Natural killer cell (primary cell): ENCODE measurements at regions not wholly inside any gene's neighbourhood (a gene's known extent, or its start where the extent isn't known, plus 50 kb on each side); places are given as distances from the start of the nearest gene placed in this dataset.

Experiments used
- ATAC-seq, 3 donors: fragments of 150-1000 bp in 2 of 3; fragments of 200-7000 bp in 1 of 3; cut with Tn5 transposase; 1 replicate in 1 of 3; 2 replicates in 2 of 3; pipeline ENCODE4 v1.10.0; 2021; ENCODE audit warnings: mild to moderate bottlenecking in 2 of 3, moderate library complexity in 2 of 3
- DNase-seq, 2 donors: peaks; one replicate each; pipeline versions ENCODE4 v3.0.0 to v3.0.0-alpha.2; 2013 to 2021; ENCODE audit warnings: mixed read lengths in 1 of 2
- H3K27ac ChIP-seq: one replicate; pipeline ENCODE4 v1.5.1; 2013; ENCODE audit warnings: mild to moderate bottlenecking, low read length
- H3K27me3 ChIP-seq: one replicate; pipeline ENCODE4 v1.6.1; 2013; ENCODE audit warnings: low read length; ENCODE audit not compliant: control insufficient read depth, insufficient read depth
- H3K36me3 ChIP-seq: one replicate; pipeline ENCODE4 v1.6.1; 2013; ENCODE audit warnings: low read length; ENCODE audit not compliant: control insufficient read depth, insufficient read depth
- H3K4me1 ChIP-seq: one replicate; pipeline ENCODE4 v1.6.1; 2013; ENCODE audit warnings: low read length; ENCODE audit not compliant: control insufficient read depth, insufficient read depth
- H3K4me3 ChIP-seq: one replicate; pipeline ENCODE4 v1.5.1; 2013; ENCODE audit warnings: low read length
- H3K9me3 ChIP-seq: one replicate; pipeline ENCODE4 v1.6.1; 2013; ENCODE audit warnings: low read length; ENCODE audit not compliant: control insufficient read depth, insufficient read depth
- H3K27ac Mint-ChIP-seq, 2 donors: one replicate each; pipeline ENCODE4 v1.8.0; 2022; ENCODE audit warnings: mild to moderate bottlenecking in 2 of 2, mixed read lengths in 2 of 2, moderate library complexity in 1 of 2
- H3K27me3 Mint-ChIP-seq, 2 donors: one replicate each; pipeline ENCODE4 v1.8.0; 2022; ENCODE audit warnings: low read depth in 2 of 2, mixed read lengths in 2 of 2
- H3K36me3 Mint-ChIP-seq: one replicate; pipeline ENCODE4 v1.8.0; 2022; ENCODE audit warnings: mixed read lengths
- H3K4me1 Mint-ChIP-seq, 2 donors: one replicate each; pipeline ENCODE4 v1.8.0; 2022; ENCODE audit warnings: mixed read lengths in 2 of 2
- H3K4me3 Mint-ChIP-seq: one replicate; pipeline ENCODE4 v1.8.0; 2022; ENCODE audit warnings: mild to moderate bottlenecking, moderate library complexity, mixed read lengths
- H3K9me3 Mint-ChIP-seq, 2 donors: one replicate each; pipeline ENCODE4 v1.8.0; 2022; ENCODE audit warnings: mixed read lengths in 2 of 2
- CTCF ChIP-seq: fragments of 200-600 bp; IDR thresholded peaks from one replicate; pipeline ENCODE4 v1.8.0; 2022; ENCODE audit warnings: antibody characterized with exemption
- WGBS: methylation state at CpG from one replicate; pipeline ENCODE4 v1.1.7; 2013; ENCODE audit warnings: missing lambda C conversion rate; ENCODE audit not compliant: insufficient coverage; 5-methylcytosine and 5-hydroxymethylcytosine counted together
- intact Hi-C: fragments of 100-400 bp; cut with micrococcal nuclease; formaldehyde crosslinking; loops from one replicate; pipeline ENCODE4 v1.14.2; 2022

- H3K27ac ChIP-seq: no peak overlapping the region
- 91% methylated on average over 2 of the region's 2 CpGs for WGBS
- H3K36me3 ChIP-seq: no peaks in the 10 kb centered on the region
- H3K9me3 ChIP-seq: no peaks in the 10 kb centered on the region
- Mint-ChIP-seq H3K27ac (no peak overlapping the region), H3K27me3 (no peaks in the 10 kb centered on the region), H3K9me3 (peaks cover 7 to 20% of the 10 kb centered on the region in 2 donors), H3K36me3 (no peaks in the 10 kb centered on the region), H3K4me1 (no peaks in the 10 kb centered on the region), H3K4me3 (no peak overlapping the region)
- intact Hi-C loops: no loop called here
- no peak for TF ChIP-seq CTCF
- H3K4me3 ChIP-seq: no peak overlapping the region
- ATAC-seq (no peak), DNase-seq (no peak)
- H3K4me1 ChIP-seq: no peaks in the 10 kb centered on the region
- no peaks in the 10 kb centered on the region for H3K27me3 ChIP-seq
Observed at GRCh38 chr6:114445846-114446245, 103.0 kb upstream of the HS3ST5 start.

- intact Hi-C loops: no loop called here
- Mint-ChIP-seq H3K4me3 (no peak overlapping the region), H3K27ac (no peak overlapping the region), H3K4me1 (no peaks in the 10 kb centered on the region), H3K36me3 (no peaks in the 10 kb centered on the region), H3K27me3 (no peaks in the 10 kb centered on the region), H3K9me3 (peaks cover 2 to 11% of the 10 kb centered on the region in 2 donors)
- Histone ChIP-seq H3K27ac (no peak overlapping the region), H3K27me3 (no peaks in the 10 kb centered on the region), H3K4me1 (no peaks in the 10 kb centered on the region), H3K4me3 (no peak overlapping the region), H3K9me3 (no peaks in the 10 kb centered on the region), H3K36me3 (no peaks in the 10 kb centered on the region)
- TF ChIP-seq CTCF: no peak
- WGBS: no CpG with 5 or more reads among the region's 1 CpG
- ATAC-seq (no peak), DNase-seq (no peak)
Observed at GRCh38 chr6:114439411-114439810, 96.6 kb upstream of the HS3ST5 start.

GRCh38 chr6:114437235-114437634 is 94.4 kb upstream of the HS3ST5 start:
- WGBS: 67% methylated on average over 1 of the region's 1 CpG
- peaks cover 2 to 11% of the 10 kb centered on the region in 2 donors for H3K9me3 Mint-ChIP-seq

More at GRCh38 chr6:114437235-114437634, 94.4 kb upstream of the HS3ST5 start:
- intact Hi-C loops: no loop called here
- Histone ChIP-seq H3K4me1 (no peaks in the 10 kb centered on the region), H3K4me3 (no peak overlapping the region), H3K27ac (no peak overlapping the region), H3K36me3 (no peaks in the 10 kb centered on the region), H3K27me3 (no peaks in the 10 kb centered on the region), H3K9me3 (no peaks in the 10 kb centered on the region)
- no peak for ATAC-seq
- Mint-ChIP-seq H3K27ac (no peak overlapping the region), H3K4me1 (no peaks in the 10 kb centered on the region), H3K4me3 (no peak overlapping the region), H3K36me3 (no peaks in the 10 kb centered on the region), H3K27me3 (no peaks in the 10 kb centered on the region)
- DNase-seq: no peak
- TF ChIP-seq CTCF: no peak
